Ovary (tissue), 7 donors: ENCODE measurements at regions not wholly inside any gene's neighbourhood (a gene's known extent, or its start where the extent isn't known, plus 50 kb on each side); places are given as distances from the start of the nearest gene placed in this dataset.

Source experiments
- DNase-seq, 5 donors: peaks; one replicate each; pipeline ENCODE4 v3.0.0-alpha.2; 2019 to 2020
- H3K27ac ChIP-seq, 2 donors: fragments of 200-600 bp; one replicate each; pipeline versions ENCODE4 v1.5.1 to v1.8.0; 2019 to 2022
- H3K27me3 ChIP-seq: fragments of 200-600 bp; one replicate; pipeline ENCODE4 v1.8.0; 2022
- H3K36me3 ChIP-seq: fragments of 200-600 bp; sonication (generic); one replicate; pipeline ENCODE4 v1.5.1; 2019
- H3K4me1 ChIP-seq: one replicate; pipeline ENCODE4 v1.8.1; 2013; ENCODE audit warnings: mild to moderate bottlenecking, moderate library complexity; ENCODE audit not compliant: insufficient read depth
- H3K4me3 ChIP-seq: fragments of 200-600 bp; sonication (generic); one replicate; pipeline ENCODE4 v1.5.1; 2017
- H3K9me3 ChIP-seq, 2 donors: fragments of 200-600 bp in 1 of 2; sonication (generic) in 1 of 2; one replicate each; pipeline versions ENCODE4 v1.5.1 to v1.8.1; 2013 to 2019; ENCODE audit warnings: mild to moderate bottlenecking in 1 of 2, moderate library complexity in 1 of 2
- CTCF ChIP-seq, 3 donors: fragments of 450-650 bp in 2 of 3; fragments of 200-600 bp in 1 of 3; IDR thresholded peaks; one replicate each; pipeline versions ENCODE4 v1.5.1 to v1.8.0; 2016 to 2022; ENCODE audit warnings: antibody characterized with exemption in 3 of 3, mild to moderate bottlenecking in 1 of 3
- EP300 ChIP-seq: sonication (generic); formaldehyde crosslinking; IDR thresholded peaks from one replicate; pipeline ENCODE4 v1.6.1; 2017; ENCODE audit warnings: antibody characterized with exemption
- POLR2A ChIP-seq: fragments of 450-650 bp; IDR thresholded peaks from one replicate; pipeline ENCODE4 v1.6.1; 2017; ENCODE audit warnings: antibody characterized with exemption, mild to moderate bottlenecking, moderate library complexity
- WGBS, 3 donors: extraction: QIAGEN DNeasy Blood & Tissue Kit in 1 of 3; methylation state at CpG; one replicate each; pipeline versions ENCODE4 v1.1.5 to v1.1.7; 2013 to 2017; 5-methylcytosine and 5-hydroxymethylcytosine counted together
- intact Hi-C, 4 donors: fragments of 100-400 bp; cut with DNase I; formaldehyde crosslinking; loops; one replicate each; pipeline versions ENCODE4 v1.11.0 to v1.15.1; 2022 to 2023
- donor health status: DM: no; HTN: no; CAD: no; lungs with moderate emphysema.
- donor health status: DM: no; HTN: no; CAD: no.
- donor health status: Bipolar disorder and iron deficiency.
- donor health status: DM: no; HTN: no; CAD: no.
- donor health status: DM: yes; HTN: yes; CAD: no.

DNA sequence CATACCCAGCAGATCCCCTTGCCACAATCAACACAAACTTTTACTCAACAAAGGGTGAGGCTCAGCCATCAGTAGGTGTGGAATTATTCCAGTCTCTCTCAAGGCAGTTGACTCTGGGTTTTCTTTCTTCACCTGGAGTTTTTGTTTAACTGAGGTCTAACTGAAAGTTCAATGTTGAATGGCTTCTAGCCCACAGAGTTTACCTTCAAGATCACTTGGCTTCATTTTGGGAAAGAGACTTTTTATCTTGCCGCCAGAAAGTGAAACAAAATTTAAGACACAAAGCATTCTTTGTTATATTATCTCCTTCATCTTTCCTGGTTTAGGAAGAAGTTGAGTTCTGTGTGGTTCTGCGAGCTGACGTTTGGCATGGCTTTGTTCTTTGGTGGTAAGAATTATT, 83.8 kb upstream of the RASGEF1B start:
- TF ChIP-seq CTCF (IDR thresholded peaks at IDR 0.05) (no peak), POLR2A (no peak), EP300 (no peak)
- no peaks in the 10 kb centered on the region for H3K9me3 ChIP-seq
- no peak overlapping the region for H3K4me3 ChIP-seq
- no peaks in the 10 kb centered on the region for H3K36me3 ChIP-seq
- intact Hi-C loops = no loop called here
- H3K27me3 ChIP-seq = no peaks in the 10 kb centered on the region
- DNase-seq = no peak
- WGBS, 3 donors = 40 to 57% (median 56%) methylated on average over 3 of the region's 3 CpGs
- no peaks in the 10 kb centered on the region for H3K4me1 ChIP-seq
- H3K27ac ChIP-seq = no peak overlapping the region

- Histone ChIP-seq H3K9me3 (no peaks in the 10 kb centered on the region), H3K4me1 (no peaks in the 10 kb centered on the region), H3K27ac (no peak overlapping the region), H3K4me3 (no peak overlapping the region), H3K27me3 (no peaks in the 10 kb centered on the region), H3K36me3 (no peaks in the 10 kb centered on the region)
- TF ChIP-seq CTCF (IDR thresholded peaks at IDR 0.05) (no peak), POLR2A (no peak), EP300 (no peak)
- WGBS, 3 donors = 26 to 61% (median 53%) methylated on average over 1 of the region's 1 CpG
- no peak for DNase-seq
- intact Hi-C loops = no loop called here
These were observed 80.4 kb upstream of the RASGEF1B start for GRCh38 chr4:81552086-81552485.

DNA sequence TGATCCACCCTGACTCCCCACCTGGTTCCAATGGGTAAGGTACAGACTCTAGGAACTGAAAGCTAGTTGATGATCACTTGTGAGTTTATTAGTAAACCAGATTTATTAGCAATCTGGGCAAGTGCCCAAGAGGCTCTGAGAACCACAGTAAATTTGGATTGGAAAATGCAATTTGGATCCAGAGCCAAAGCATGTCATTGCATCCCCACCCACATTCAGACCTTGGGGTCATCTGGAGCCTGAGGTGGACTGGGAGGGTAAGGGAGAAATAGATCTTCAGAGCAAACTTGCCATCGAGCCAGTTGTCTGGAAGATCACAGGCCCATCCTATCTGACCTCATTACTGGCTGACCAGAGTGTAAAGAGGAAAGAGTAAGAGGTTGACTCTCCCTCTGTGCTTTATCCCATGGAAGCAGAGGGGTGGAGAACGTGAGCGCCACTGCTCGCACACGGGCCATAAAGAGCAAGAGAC, 78.7 kb upstream of the RASGEF1B start:
- no peak for TF ChIP-seq CTCF (IDR thresholded peaks at IDR 0.05)
- no peak for DNase-seq
- Histone ChIP-seq H3K27me3 (no peaks in the 10 kb centered on the region), H3K36me3 (no peaks in the 10 kb centered on the region), H3K27ac (no peak overlapping the region), H3K4me1 (no peaks in the 10 kb centered on the region), H3K9me3 (no peaks in the 10 kb centered on the region), H3K4me3 (no peak overlapping the region)
- WGBS, 3 donors = 51 to 84% (median 82%) methylated on average over 5 of the region's 5 CpGs
- intact Hi-C loops = no loop called here

DNA sequence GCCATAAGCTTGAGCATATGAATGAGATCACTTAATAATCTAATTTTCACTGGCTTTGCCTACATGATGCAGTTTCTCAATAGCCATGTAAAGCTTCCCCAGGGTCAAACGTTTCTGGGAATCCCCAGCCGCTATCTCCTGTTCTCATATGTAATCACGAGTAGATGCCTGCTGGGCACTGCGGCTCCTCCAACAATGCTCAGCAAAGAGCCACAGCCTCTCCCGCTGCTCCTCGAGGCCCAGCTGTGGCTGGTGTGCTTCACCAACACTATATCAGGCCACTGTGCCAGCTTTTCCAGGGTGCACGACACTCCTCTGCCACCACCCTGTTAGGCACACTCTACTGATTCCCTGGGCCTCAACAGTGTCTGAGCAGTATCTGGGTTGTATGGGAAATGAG, 78.3 kb upstream of the RASGEF1B start:
- intact Hi-C loops = no loop called here
- Histone ChIP-seq H3K27ac (no peak overlapping the region), H3K4me1 (no peaks in the 10 kb centered on the region), H3K27me3 (no peaks in the 10 kb centered on the region), H3K4me3 (no peak overlapping the region), H3K36me3 (no peaks in the 10 kb centered on the region), H3K9me3 (no peaks in the 10 kb centered on the region)
- WGBS, 3 donors = 74 to 88% (median 86%) methylated on average over 7 of the region's 7 CpGs
- DNase-seq = no peak
- no peak for TF ChIP-seq CTCF (IDR thresholded peaks at IDR 0.05)
- no peak for TF ChIP-seq EP300
- no peak for TF ChIP-seq POLR2A

- H3K27ac ChIP-seq = no peak overlapping the region
These were observed 75.1 kb upstream of the RASGEF1B start for GRCh38 chr4:81546777-81547176.

More at GRCh38 chr4:81546777-81547176, 75.1 kb upstream of the RASGEF1B start:
- whole genome bisulfite sequencing, 3 donors = 77 to 86% (median 81%) methylated on average over 2 of the region's 2 CpGs
- no peaks in the 10 kb centered on the region for H3K36me3 ChIP-seq
- no peaks in the 10 kb centered on the region for H3K27me3 ChIP-seq
- intact Hi-C loops = no loop called here
- H3K4me1 ChIP-seq = no peaks in the 10 kb centered on the region
- DNase-seq = no peak
- TF ChIP-seq CTCF (IDR thresholded peaks at IDR 0.05) (no peak), EP300 (no peak), POLR2A (no peak)
- no peak overlapping the region for H3K4me3 ChIP-seq
- H3K9me3 ChIP-seq = no peaks in the 10 kb centered on the region
